GM12801 (cell line): ENCODE measurements at regions not wholly inside any gene's neighbourhood (a gene's known extent, or its start where the extent isn't known, plus 50 kb on each side); places are given as distances from the start of the nearest gene placed in this dataset.

Experiments used
- TF ChIP-seq, protein P1 (sequence below): IDR thresholded peaks from one replicate; pipeline ENCODE4 v1.5.1; 2011; ENCODE audit warnings: control low read depth; ENCODE audit not compliant: insufficient read length; ENCODE audit errors: extremely low read depth

DNA sequence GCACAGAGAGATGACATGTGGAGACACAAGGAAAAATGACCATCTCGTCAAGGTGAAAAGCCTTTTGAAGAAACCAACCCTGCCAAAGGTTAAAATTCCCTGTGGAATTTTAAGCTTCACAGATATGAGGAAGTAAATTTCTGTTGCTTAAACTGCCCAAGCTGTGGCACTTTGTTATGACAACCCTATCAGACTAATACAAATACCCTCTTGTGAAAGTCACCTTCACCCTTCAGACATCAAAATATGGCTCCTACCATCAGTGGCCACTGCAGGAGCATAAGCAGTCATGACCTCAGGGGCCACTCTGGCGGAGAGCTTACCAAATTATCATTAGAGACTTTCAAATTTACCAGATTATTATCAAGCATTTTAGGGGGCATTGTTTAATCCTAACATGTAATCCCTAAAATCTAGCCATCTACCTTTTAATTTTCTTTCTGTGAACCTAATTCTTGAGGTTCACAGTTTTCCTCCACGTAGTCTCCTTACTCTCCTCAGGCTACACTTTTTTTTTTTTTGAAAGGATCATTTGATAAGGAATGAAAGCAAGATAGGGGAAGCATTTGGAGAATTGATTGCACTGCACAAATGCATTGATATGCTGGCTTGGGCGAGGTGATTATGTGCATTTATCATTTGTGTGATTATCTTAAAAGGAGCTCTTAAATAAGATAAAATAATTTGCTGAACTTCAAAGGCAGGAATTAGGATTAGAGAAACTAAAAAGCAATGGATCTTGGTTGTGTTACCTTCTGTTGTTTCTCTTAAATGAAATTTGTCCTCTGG is 90.3 kb downstream of the TMEM168 start:
- TF ChIP-seq, protein P1, sequence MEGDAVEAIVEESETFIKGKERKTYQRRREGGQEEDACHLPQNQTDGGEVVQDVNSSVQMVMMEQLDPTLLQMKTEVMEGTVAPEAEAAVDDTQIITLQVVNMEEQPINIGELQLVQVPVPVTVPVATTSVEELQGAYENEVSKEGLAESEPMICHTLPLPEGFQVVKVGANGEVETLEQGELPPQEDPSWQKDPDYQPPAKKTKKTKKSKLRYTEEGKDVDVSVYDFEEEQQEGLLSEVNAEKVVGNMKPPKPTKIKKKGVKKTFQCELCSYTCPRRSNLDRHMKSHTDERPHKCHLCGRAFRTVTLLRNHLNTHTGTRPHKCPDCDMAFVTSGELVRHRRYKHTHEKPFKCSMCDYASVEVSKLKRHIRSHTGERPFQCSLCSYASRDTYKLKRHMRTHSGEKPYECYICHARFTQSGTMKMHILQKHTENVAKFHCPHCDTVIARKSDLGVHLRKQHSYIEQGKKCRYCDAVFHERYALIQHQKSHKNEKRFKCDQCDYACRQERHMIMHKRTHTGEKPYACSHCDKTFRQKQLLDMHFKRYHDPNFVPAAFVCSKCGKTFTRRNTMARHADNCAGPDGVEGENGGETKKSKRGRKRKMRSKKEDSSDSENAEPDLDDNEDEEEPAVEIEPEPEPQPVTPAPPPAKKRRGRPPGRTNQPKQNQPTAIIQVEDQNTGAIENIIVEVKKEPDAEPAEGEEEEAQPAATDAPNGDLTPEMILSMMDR, result no peak

- TF ChIP-seq, protein P1, result no peak
These were observed 88.7 kb downstream of the TMEM168 start for GRCh38 chr7:112701456-112701855.

DNA sequence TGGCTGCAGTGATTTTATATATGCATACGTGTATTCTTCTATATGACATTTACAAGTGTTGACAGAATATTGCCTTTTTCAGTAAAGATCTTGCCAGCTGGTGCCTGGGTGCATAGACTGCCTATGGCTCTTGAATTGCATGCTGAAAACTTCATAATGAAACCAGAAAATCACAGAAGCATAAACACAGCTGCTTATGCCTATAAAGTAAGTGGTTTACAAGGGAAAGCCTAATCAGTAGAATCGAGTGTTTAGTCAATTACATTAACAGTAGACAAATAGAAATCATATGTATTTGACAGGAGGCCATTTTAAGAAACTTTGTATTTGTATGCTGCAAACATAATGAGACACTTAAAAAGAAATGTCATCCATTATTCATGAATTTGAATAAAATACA is 82.5 kb downstream of the TMEM168 start:
- TF ChIP-seq, protein P1, result no peak

DNA sequence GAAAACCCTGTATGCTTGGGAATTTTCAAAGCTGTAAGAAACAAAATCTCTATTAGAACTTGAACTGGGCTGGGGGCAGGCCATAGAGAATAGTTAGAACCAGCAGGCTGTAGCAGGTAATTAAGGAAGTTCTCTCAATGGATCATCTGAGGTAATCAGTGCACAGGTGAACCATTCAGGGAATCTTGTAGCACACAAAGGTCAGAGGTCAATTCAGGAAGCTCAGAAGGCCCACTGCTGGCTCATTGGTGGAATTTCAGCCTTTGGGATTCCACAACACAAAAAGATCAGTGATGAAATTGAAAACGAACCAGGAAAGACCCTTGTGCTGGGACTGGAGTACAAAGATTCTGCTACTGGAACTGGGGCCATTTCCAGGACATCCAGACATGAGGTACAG is 82.0 kb downstream of the TMEM168 start:
- TF ChIP-seq, protein P1, result no peak
